HG03025 (cell line): ENCODE measurements at regions not wholly inside any gene's neighbourhood (a gene's known extent, or its start where the extent isn't known, plus 50 kb on each side); places are given as distances from the start of the nearest gene placed in this dataset.
"Not testable (repeated sequence)": the region's sequence is repeated elsewhere in the genome, so short reads cannot be mapped to it uniquely, and the experiment has no call there.

Source experiments
- ATAC-seq: cut with Tn5 transposase; IDR thresholded peaks from one replicate; pipeline ENCODE4 v1.9.1; 2021; ENCODE audit warnings: mild to moderate bottlenecking, moderate library complexity; ENCODE audit not compliant: unreplicated experiment, low FRiP score

GRCh38 chr14:43143106-43143505, 1364.0 kb downstream of the FSCB start:
- ATAC-seq: no peak

- ATAC-seq: no peak
Measured at GRCh38 chr14:43141636-43142191, 1365.4 kb downstream of the FSCB start.

- ATAC-seq: no peak
Measured at GRCh38 chr14:43140453-43140852, 1366.6 kb downstream of the FSCB start.

- ATAC-seq: no peak
Measured at GRCh38 chr14:43135877-43136411, 1371.1 kb downstream of the FSCB start.

GRCh38 chr14:43132441-43132840, 1374.6 kb downstream of the FSCB start:
- no peak for ATAC-seq

GRCh38 chr14:43128429-43128828, 1378.7 kb downstream of the FSCB start:
- not testable (repeated sequence) for ATAC-seq

GRCh38 chr14:43127874-43128273, 1379.2 kb downstream of the FSCB start:
- ATAC-seq: not testable (repeated sequence)

- no peak for ATAC-seq
Measured at GRCh38 chr14:43123544-43123943, 1383.5 kb downstream of the FSCB start.

- ATAC-seq: no peak
Measured at GRCh38 chr14:43119672-43120071, 1387.4 kb downstream of the FSCB start.

GRCh38 chr14:43116341-43116740, 1390.7 kb downstream of the FSCB start:
- ATAC-seq: no peak

- no peak for ATAC-seq
Measured at GRCh38 chr14:43105305-43105704, 1401.8 kb downstream of the FSCB start.

GRCh38 chr14:43090380-43090779, 1416.7 kb downstream of the FSCB start:
- ATAC-seq: no peak

- ATAC-seq: no peak
Measured at GRCh38 chr14:43087666-43088065, 1419.4 kb downstream of the FSCB start.

GRCh38 chr14:43085819-43086218, 1421.3 kb downstream of the FSCB start:
- no peak for ATAC-seq

- not testable (repeated sequence) for ATAC-seq
Measured at GRCh38 chr14:43067372-43067771, 1439.7 kb downstream of the FSCB start.

GRCh38 chr14:43056106-43056505, 1449.4 kb downstream of the LRFN5 start:
- ATAC-seq: no peak

GRCh38 chr14:43052897-43053296, 1446.2 kb downstream of the LRFN5 start:
- ATAC-seq: no peak

GRCh38 chr14:43043850-43044249, 1437.2 kb downstream of the LRFN5 start:
- no peak for ATAC-seq

GRCh38 chr14:43042408-43042807, 1435.7 kb downstream of the LRFN5 start:
- ATAC-seq: no peak

GRCh38 chr14:43041976-43042375, 1435.3 kb downstream of the LRFN5 start:
- ATAC-seq: no peak

GRCh38 chr14:43041207-43041606, 1434.5 kb downstream of the LRFN5 start:
- no peak for ATAC-seq

GRCh38 chr14:43039881-43040280, 1433.2 kb downstream of the LRFN5 start:
- no peak for ATAC-seq

- no peak for ATAC-seq
Measured at GRCh38 chr14:43031598-43031997, 1424.9 kb downstream of the LRFN5 start.
